Mesendoderm (in vitro differentiated cells): ENCODE measurements at regions not wholly inside any gene's neighbourhood (a gene's known extent, or its start where the extent isn't known, plus 50 kb on each side); places are given as distances from the start of the nearest gene placed in this dataset.

Experiments
- DNase-seq: peaks from one replicate; pipeline ENCODE4 v3.0.0; 2013
- H2AK5ac ChIP-seq: 2 replicates; pipeline ENCODE4 v1.6.1; 2013; ENCODE audit warnings: low read length, inconsistent platforms
- H2BK120ac ChIP-seq: 2 replicates; pipeline ENCODE4 v1.6.1; 2013; ENCODE audit warnings: low read depth, mild to moderate bottlenecking, low read length, moderate library complexity, mixed read lengths
- H2BK15ac ChIP-seq: replicated peaks from 2 replicates; pipeline ENCODE4 v1.6.1; 2013; ENCODE audit warnings: low read depth, mild to moderate bottlenecking, moderate library complexity
- H2BK5ac ChIP-seq: 2 replicates; pipeline ENCODE4 v1.6.1; 2013; ENCODE audit warnings: low read length, inconsistent platforms
- H3K18ac ChIP-seq: 2 replicates; pipeline ENCODE4 v1.6.1; 2013; ENCODE audit warnings: mild to moderate bottlenecking, low read length, mixed read lengths
- H3K23ac ChIP-seq: one replicate; pipeline ENCODE4 v1.6.1; 2013; ENCODE audit warnings: low read length
- H3K27ac ChIP-seq: 2 replicates; pipeline ENCODE4 v1.5.1; 2013; ENCODE audit warnings: low read depth, mild to moderate bottlenecking, inconsistent platforms, low read length, moderate library complexity
- H3K27me3 ChIP-seq: 2 replicates; pipeline ENCODE4 v1.6.1; 2013; ENCODE audit warnings: low read length, control low read depth, mild to moderate bottlenecking, inconsistent platforms; ENCODE audit not compliant: insufficient read depth, poor library complexity
- H3K36me3 ChIP-seq: 2 replicates; pipeline ENCODE4 v1.6.1; 2013; ENCODE audit warnings: low read length, inconsistent platforms; ENCODE audit not compliant: control insufficient read depth, insufficient read depth
- H3K4ac ChIP-seq: one replicate; pipeline ENCODE4 v1.6.1; 2013; ENCODE audit warnings: low read depth, mild to moderate bottlenecking, low read length, moderate library complexity
- H3K4me1 ChIP-seq: 2 replicates; pipeline ENCODE4 v1.6.1; 2013; ENCODE audit warnings: low read depth, low read length, inconsistent platforms; ENCODE audit not compliant: control insufficient read depth
- H3K4me2 ChIP-seq: 2 replicates; pipeline ENCODE4 v1.6.1; 2013; ENCODE audit warnings: low read length
- H3K4me3 ChIP-seq: 2 replicates; pipeline ENCODE4 v1.5.1; 2013; ENCODE audit warnings: mild to moderate bottlenecking, low read length
- H3K56ac ChIP-seq: one replicate; pipeline ENCODE4 v1.6.1; 2013; ENCODE audit warnings: low read length
- H3K79me1 ChIP-seq: 2 replicates; pipeline ENCODE4 v1.6.1; 2013; ENCODE audit warnings: low read length, inconsistent platforms
- H3K79me2 ChIP-seq: 2 replicates; pipeline ENCODE4 v1.6.1; 2013; ENCODE audit warnings: mild to moderate bottlenecking, low read length; ENCODE audit not compliant: control insufficient read depth, insufficient read depth
- H3K9ac ChIP-seq: 2 replicates; pipeline ENCODE4 v1.6.1; 2013; ENCODE audit warnings: low read length, inconsistent platforms
- H4K5ac ChIP-seq: one replicate; pipeline ENCODE4 v1.6.1; 2013; ENCODE audit warnings: low read length
- H4K8ac ChIP-seq: one replicate; pipeline ENCODE4 v1.6.1; 2013; ENCODE audit warnings: low read depth, mild to moderate bottlenecking, control low read depth, low read length, moderate library complexity
- WGBS: extraction: QIAGEN DNeasy Blood & Tissue Kit; methylation state at CpG from one replicate; pipeline ENCODE4 v1.1.7; 2013; ENCODE audit warnings: low lambda C conversion rate, missing lambda C conversion rate; ENCODE audit not compliant: insufficient coverage; ENCODE audit errors: extremely low coverage; 5-methylcytosine and 5-hydroxymethylcytosine counted together

- H3K18ac ChIP-seq: no peak overlapping the region
- no peak overlapping the region for H3K23ac ChIP-seq
- no peak overlapping the region for H3K56ac ChIP-seq
- no peaks in the 10 kb centered on the region for H3K79me2 ChIP-seq
- H3K9ac ChIP-seq: no peak overlapping the region
- H4K5ac ChIP-seq: no peak overlapping the region
- H3K4me2 ChIP-seq: no peak overlapping the region
- no peak overlapping the region for H2BK5ac ChIP-seq
- H2BK120ac ChIP-seq: no peak overlapping the region
- no peak overlapping the region for H3K4ac ChIP-seq
- H2AK5ac ChIP-seq: no peak overlapping the region
- DNase-seq: no peak
- H3K79me1 ChIP-seq: no peaks in the 10 kb centered on the region
- no CpG with 5 or more reads among the region's 3 CpGs for WGBS
- no peaks in the 10 kb centered on the region for H3K4me1 ChIP-seq
- H3K27me3 ChIP-seq: no peaks in the 10 kb centered on the region
- no peak overlapping the region for H3K27ac ChIP-seq
- no peak overlapping the region for H4K8ac ChIP-seq
- H3K4me3 ChIP-seq: no peak overlapping the region
- no peak overlapping the region for H2BK15ac ChIP-seq
- H3K36me3 ChIP-seq: no peaks in the 10 kb centered on the region
Measured at GRCh38 chr7:15743926-15744480, 57.5 kb upstream of the MEOX2 start.

- Histone ChIP-seq H3K4me3 (no peak overlapping the region), H2AK5ac (no peak overlapping the region), H3K79me1 (no peaks in the 10 kb centered on the region), H2BK15ac (no peak overlapping the region), H3K4me1 (no peaks in the 10 kb centered on the region), H2BK120ac (no peak overlapping the region), H3K27me3 (no peaks in the 10 kb centered on the region), H3K18ac (no peak overlapping the region), H3K56ac (no peak overlapping the region), H4K5ac (no peak overlapping the region), H2BK5ac (no peak overlapping the region), H3K79me2 (no peaks in the 10 kb centered on the region), H3K36me3 (no peaks in the 10 kb centered on the region), H3K4me2 (no peak overlapping the region), H3K27ac (no peak overlapping the region), H3K23ac (no peak overlapping the region), H3K4ac (no peak overlapping the region), H4K8ac (no peak overlapping the region), H3K9ac (no peak overlapping the region)
- peak; percentile 49 for DNase-seq
- no CpG with 5 or more reads among the region's 2 CpGs for WGBS
Measured at GRCh38 chr7:15737601-15738000, 51.1 kb upstream of the MEOX2 start.
